ENCODE measurements at regions not wholly inside any gene's neighbourhood (a gene's known extent, or its start where the extent isn't known, plus 50 kb on each side); places are given as distances from the start of the nearest gene placed in this dataset.

DNA sequence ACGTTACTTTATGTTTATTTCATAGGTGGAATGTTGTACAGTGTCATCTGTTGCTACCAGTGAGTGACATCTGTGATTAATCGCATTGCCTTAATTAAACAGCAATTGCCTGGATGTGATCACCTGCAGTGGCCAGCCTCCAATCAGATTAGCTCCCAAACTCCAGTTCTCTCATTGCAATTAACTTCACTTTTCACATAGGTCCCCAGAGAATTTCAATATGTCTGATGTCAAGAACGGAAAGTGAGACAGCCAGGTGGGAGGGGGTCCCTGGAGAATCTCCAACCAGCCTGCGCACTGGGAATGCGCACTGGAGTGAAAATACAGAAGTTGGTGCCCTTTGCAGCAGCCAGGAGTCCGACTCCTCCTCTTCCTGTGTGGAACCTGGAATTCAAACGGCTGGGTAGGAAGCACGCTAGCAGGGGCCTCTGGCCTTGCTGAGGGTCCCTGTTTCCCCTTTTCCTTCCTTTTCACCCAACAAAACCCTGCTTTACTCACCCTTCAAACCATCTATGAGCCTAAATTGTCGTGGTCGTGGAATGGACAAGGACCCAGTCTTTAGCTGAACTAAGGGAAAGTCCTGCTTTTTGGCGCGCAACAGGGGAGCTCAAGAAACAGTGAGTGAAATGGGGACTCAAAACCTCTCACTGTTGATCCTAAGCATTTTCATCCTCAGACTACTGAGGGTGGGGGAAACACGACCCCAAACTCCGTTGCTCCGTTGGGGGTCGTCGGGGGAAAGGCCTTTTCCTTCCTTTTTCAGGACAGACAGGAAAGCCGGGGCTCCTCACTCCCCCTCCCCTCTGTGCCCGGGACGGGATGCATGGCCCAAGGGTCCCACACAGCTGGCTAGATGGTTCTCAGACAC, 1355.5 kb upstream of the LRRTM3 start (continued):
- TF ChIP-seq, protein P1, sequence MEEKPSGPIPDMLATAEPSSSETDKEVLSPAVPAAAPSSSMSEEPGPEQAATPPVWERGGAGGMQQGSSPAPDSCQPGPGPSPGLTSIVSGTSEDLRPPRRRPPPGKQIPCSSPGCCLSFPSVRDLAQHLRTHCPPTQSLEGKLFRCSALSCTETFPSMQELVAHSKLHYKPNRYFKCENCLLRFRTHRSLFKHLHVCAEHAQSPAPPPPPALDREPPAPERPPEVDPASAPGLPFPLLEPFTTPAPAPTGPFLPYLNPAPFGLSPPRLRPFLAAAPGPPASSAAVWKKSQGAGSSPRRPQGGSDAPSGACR (CRISPR knock-in tag; IDR thresholded peaks at IDR 0.05): no peak
- TF ChIP-seq ARNT2 (CRISPR knock-in tag; IDR thresholded peaks at IDR 0.05; ENCODE audit: low read depth) (no peak), SIX4 (CRISPR knock-in tag; IDR thresholded peaks at IDR 0.05) (no peak), CBX1 (IDR thresholded peaks at IDR 0.05; ENCODE audit: low read depth) (peak; percentile 26), ARHGAP35 (CRISPR knock-in tag; IDR thresholded peaks at IDR 0.05; ENCODE audit: borderline replicate concordance) (no peak), KLF12 (CRISPR knock-in tag; IDR thresholded peaks at IDR 0.05; ENCODE audit: borderline replicate concordance) (no peak), CENPT (CRISPR knock-in tag; IDR thresholded peaks at IDR 0.05; ENCODE audit: low read depth) (no peak), RAD21 (CRISPR knock-in tag; IDR thresholded peaks at IDR 0.05) (no peak), ATF1 (CRISPR knock-in tag; IDR thresholded peaks at IDR 0.05) (no peak), ZBTB42 (CRISPR knock-in tag; IDR thresholded peaks at IDR 0.05) (no peak), EZH2 (conservative IDR thresholded peaks at IDR 0.05; ENCODE audit: low read depth, low read length) (no peak), SNAPC2 (CRISPR knock-in tag; IDR thresholded peaks at IDR 0.05) (no peak), PCBP1 (IDR thresholded peaks at IDR 0.05; ENCODE audit: borderline replicate concordance, low read depth, low read length) (no peak), MXD4 (CRISPR knock-in tag; IDR thresholded peaks at IDR 0.05) (no peak), ZNF263 (CRISPR knock-in tag; IDR thresholded peaks at IDR 0.05) (0 out of 2 replicates have a peak, but pooled peaks have one; percentile 21), CHCHD3 (CRISPR knock-in tag; IDR thresholded peaks at IDR 0.05) (no peak), ZNF121 (CRISPR knock-in tag; IDR thresholded peaks at IDR 0.05) (no peak), SNRNP70 (IDR thresholded peaks at IDR 0.05; ENCODE audit: low read depth, low read length) (no peak), ZFP37 (CRISPR knock-in tag; IDR thresholded peaks at IDR 0.05; ENCODE audit: borderline replicate concordance) (no peak), ZNF234 (CRISPR knock-in tag; conservative IDR thresholded peaks at IDR 0.05) (no peak), CENPX (CRISPR knock-in tag; IDR thresholded peaks at IDR 0.05) (no peak), ZNF879 (CRISPR knock-in tag; IDR thresholded peaks at IDR 0.05) (no peak), KDM3A (CRISPR knock-in tag; IDR thresholded peaks at IDR 0.05; ENCODE audit: low read depth) (no peak), PHF21A (CRISPR knock-in tag; IDR thresholded peaks at IDR 0.05) (0 out of 2 replicates have a peak, but pooled peaks have one; percentile 35), ZNF441 (CRISPR knock-in tag; IDR thresholded peaks at IDR 0.05; ENCODE audit: borderline replicate concordance) (no peak), JUNB (CRISPR knock-in tag; IDR thresholded peaks at IDR 0.05; ENCODE audit: borderline replicate concordance) (no peak), POLR2AphosphoS5 (IDR thresholded peaks at IDR 0.05; ENCODE audit: low read depth, low read length) (peak; percentile 86)
- TF ChIP-seq, protein P2, sequence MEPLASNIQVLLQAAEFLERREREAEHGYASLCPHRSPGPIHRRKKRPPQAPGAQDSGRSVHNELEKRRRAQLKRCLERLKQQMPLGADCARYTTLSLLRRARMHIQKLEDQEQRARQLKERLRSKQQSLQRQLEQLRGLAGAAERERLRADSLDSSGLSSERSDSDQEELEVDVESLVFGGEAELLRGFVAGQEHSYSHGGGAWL (CRISPR knock-in tag; IDR thresholded peaks at IDR 0.05): no peak
- TF ChIP-seq, protein P3, sequence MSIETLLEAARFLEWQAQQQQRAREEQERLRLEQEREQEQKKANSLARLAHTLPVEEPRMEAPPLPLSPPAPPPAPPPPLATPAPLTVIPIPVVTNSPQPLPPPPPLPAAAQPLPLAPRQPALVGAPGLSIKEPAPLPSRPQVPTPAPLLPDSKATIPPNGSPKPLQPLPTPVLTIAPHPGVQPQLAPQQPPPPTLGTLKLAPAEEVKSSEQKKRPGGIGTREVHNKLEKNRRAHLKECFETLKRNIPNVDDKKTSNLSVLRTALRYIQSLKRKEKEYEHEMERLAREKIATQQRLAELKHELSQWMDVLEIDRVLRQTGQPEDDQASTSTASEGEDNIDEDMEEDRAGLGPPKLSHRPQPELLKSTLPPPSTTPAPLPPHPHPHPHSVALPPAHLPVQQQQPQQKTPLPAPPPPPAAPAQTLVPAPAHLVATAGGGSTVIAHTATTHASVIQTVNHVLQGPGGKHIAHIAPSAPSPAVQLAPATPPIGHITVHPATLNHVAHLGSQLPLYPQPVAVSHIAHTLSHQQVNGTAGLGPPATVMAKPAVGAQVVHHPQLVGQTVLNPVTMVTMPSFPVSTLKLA (IDR thresholded peaks at IDR 0.05): no peak
- TF ChIP-seq, protein P4, sequence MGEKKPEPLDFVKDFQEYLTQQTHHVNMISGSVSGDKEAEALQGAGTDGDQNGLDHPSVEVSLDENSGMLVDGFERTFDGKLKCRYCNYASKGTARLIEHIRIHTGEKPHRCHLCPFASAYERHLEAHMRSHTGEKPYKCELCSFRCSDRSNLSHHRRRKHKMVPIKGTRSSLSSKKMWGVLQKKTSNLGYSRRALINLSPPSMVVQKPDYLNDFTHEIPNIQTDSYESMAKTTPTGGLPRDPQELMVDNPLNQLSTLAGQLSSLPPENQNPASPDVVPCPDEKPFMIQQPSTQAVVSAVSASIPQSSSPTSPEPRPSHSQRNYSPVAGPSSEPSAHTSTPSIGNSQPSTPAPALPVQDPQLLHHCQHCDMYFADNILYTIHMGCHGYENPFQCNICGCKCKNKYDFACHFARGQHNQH (CRISPR knock-in tag; IDR thresholded peaks at IDR 0.05): no peak

Data from HepG2 (cell line).